WTC11 (cell line): ENCODE measurements at regions not wholly inside any gene's neighbourhood (a gene's known extent, or its start where the extent isn't known, plus 50 kb on each side); places are given as distances from the start of the nearest gene placed in this dataset.

Experiments used
- ATAC-seq: fragments of 200-7000 bp; cut with Tn5 transposase; 2 replicates; pipeline ENCODE4 v1.10.0; 2021; ENCODE audit warnings: mild to moderate bottlenecking, moderate library complexity
- CTCF ChIA-PET: fragments of 300-600 bp; sonication (Branson Sonifier 250); formaldehyde crosslinking; loops from one replicate; lab custom pipeline; 2021; ENCODE audit warnings: antibody characterized with exemption; lab: Charles Lee
- POLR2A ChIA-PET: fragments of 350-600 bp; sonication (Branson Sonifier 250); formaldehyde crosslinking; loops from one replicate; lab custom pipeline; 2021; ENCODE audit warnings: antibody characterized with exemption; lab: Charles Lee
- DNase-seq: peaks from one replicate; pipeline ENCODE4 v3.0.0; 2021; ENCODE audit warnings: low spot score
- H3K27ac Mint-ChIP-seq: 2 replicates; pipeline ENCODE4 v1.8.0; 2021; ENCODE audit warnings: mixed read lengths
- H3K27me3 Mint-ChIP-seq: 2 replicates; pipeline ENCODE4 v1.8.0; 2021; ENCODE audit warnings: low read depth, mild to moderate bottlenecking, moderate library complexity, mixed read lengths
- H3K36me3 Mint-ChIP-seq: 2 replicates; pipeline ENCODE4 v1.8.0; 2021; ENCODE audit warnings: mixed read lengths
- H3K4me1 Mint-ChIP-seq: 2 replicates; pipeline ENCODE4 v1.8.0; 2022; ENCODE audit warnings: mixed read lengths
- H3K4me3 Mint-ChIP-seq: 2 replicates; pipeline ENCODE4 v1.8.0; 2021; ENCODE audit warnings: mild to moderate bottlenecking, moderate library complexity, mixed read lengths
- H3K9me3 Mint-ChIP-seq: 2 replicates; pipeline ENCODE4 v1.8.0; 2021; ENCODE audit warnings: mixed read lengths
- AFF4 ChIP-seq: sonication (generic); formaldehyde crosslinking; IDR thresholded peaks from 2 replicates; pipeline ENCODE4 v1.8.1; 2023; ENCODE audit warnings: mild to moderate bottlenecking, missing genetic modification reagents, borderline replicate concordance
- ARID4B ChIP-seq: sonication (generic); formaldehyde crosslinking; IDR thresholded peaks from 2 replicates; pipeline ENCODE4 v1.8.0; 2023; ENCODE audit warnings: missing genetic modification reagents, mild to moderate bottlenecking, borderline replicate concordance
- CBFB ChIP-seq: sonication (generic); formaldehyde crosslinking; IDR thresholded peaks from 2 replicates; pipeline ENCODE4 v1.8.1; 2022; ENCODE audit warnings: mild to moderate bottlenecking, low read depth, missing genetic modification reagents
- CREM ChIP-seq: sonication (generic); formaldehyde crosslinking; IDR thresholded peaks from 2 replicates; pipeline ENCODE4 v1.8.1; 2022; ENCODE audit warnings: mild to moderate bottlenecking, missing genetic modification reagents, moderate library complexity
- E2F4 ChIP-seq: sonication (generic); formaldehyde crosslinking; IDR thresholded peaks from 2 replicates; pipeline ENCODE4 v1.8.1; 2022; ENCODE audit warnings: low read depth, mild to moderate bottlenecking, moderate library complexity, missing genetic modification reagents, borderline replicate concordance
- EMX1 ChIP-seq: fragments of 250-450 bp; sonication (Bioruptor Pico); IDR thresholded peaks from 2 replicates; pipeline ENCODE4 v1.8.0; 2021; ENCODE audit warnings: mild to moderate bottlenecking
- FOXK1 ChIP-seq: sonication (generic); formaldehyde crosslinking; IDR thresholded peaks from 2 replicates; pipeline ENCODE4 v1.8.0; 2022; ENCODE audit warnings: mild to moderate bottlenecking, moderate library complexity, missing genetic modification reagents
- FOXP4 ChIP-seq: sonication (generic); formaldehyde crosslinking; IDR thresholded peaks from 2 replicates; pipeline ENCODE4 v1.8.0; 2022; ENCODE audit warnings: mild to moderate bottlenecking, missing genetic modification reagents
- GABPB1 ChIP-seq: sonication (generic); formaldehyde crosslinking; IDR thresholded peaks from 2 replicates; pipeline ENCODE4 v1.8.1; 2023; ENCODE audit warnings: mild to moderate bottlenecking, missing genetic modification reagents
- MLX ChIP-seq: sonication (generic); formaldehyde crosslinking; IDR thresholded peaks from 2 replicates; pipeline ENCODE4 v1.8.1; 2023; ENCODE audit warnings: mild to moderate bottlenecking, missing genetic modification reagents, moderate library complexity
- MYBL2 ChIP-seq: sonication (generic); formaldehyde crosslinking; IDR thresholded peaks from 2 replicates; pipeline ENCODE4 v1.8.1; 2023; ENCODE audit warnings: mild to moderate bottlenecking, moderate library complexity, missing genetic modification reagents
- NFE2L1 ChIP-seq: sonication (generic); formaldehyde crosslinking; IDR thresholded peaks from 2 replicates; pipeline ENCODE4 v1.8.1; 2023; ENCODE audit warnings: missing genetic modification reagents
- SMAD3 ChIP-seq: sonication (generic); formaldehyde crosslinking; IDR thresholded peaks from 2 replicates; pipeline ENCODE4 v1.8.0; 2022; ENCODE audit warnings: missing genetic modification reagents, mild to moderate bottlenecking, borderline replicate concordance
- SP1 ChIP-seq: sonication (generic); formaldehyde crosslinking; conservative IDR thresholded peaks from 2 replicates; pipeline ENCODE4 v1.8.1; 2022; ENCODE audit warnings: missing genetic modification reagents
- USF1 ChIP-seq: sonication (generic); formaldehyde crosslinking; IDR thresholded peaks from 2 replicates; pipeline ENCODE4 v1.8.0; 2022; ENCODE audit warnings: mild to moderate bottlenecking, missing genetic modification reagents
- USF2 ChIP-seq: sonication (generic); formaldehyde crosslinking; IDR thresholded peaks from 2 replicates; pipeline ENCODE4 v1.8.1; 2023; ENCODE audit warnings: mild to moderate bottlenecking, missing genetic modification reagents, moderate library complexity
- ZNF219 ChIP-seq: sonication (generic); formaldehyde crosslinking; IDR thresholded peaks from 2 replicates; pipeline ENCODE4 v1.8.0; 2023; ENCODE audit warnings: missing genetic modification reagents, mild to moderate bottlenecking, borderline replicate concordance

GRCh38 chr10:100654782-100655325, 90.5 kb upstream of the PAX2 start:
- peak; percentile 45 for ATAC-seq
- POLR2A ChIA-PET, result no interaction called here
- Mint-ChIP-seq H3K4me3 (peak overlapping the region; percentile 81), H3K27me3 (peaks cover 79% of the 10 kb centered on the region), H3K9me3 (peaks cover 3% of the 10 kb centered on the region; the same call in 1 of the 2 replicates), H3K4me1 (peaks cover 32% of the 10 kb centered on the region), H3K27ac (no peak overlapping the region), H3K36me3 (no peaks in the 10 kb centered on the region)
- CTCF ChIA-PET, result interaction anchor here (1.0 kb wide), 1 partner anchor 17 kb away, joined by 5 read pairs; no protein-coding TSS in a partner anchor
- TF ChIP-seq USF1 (CRISPR knock-in tag) (no peak), GABPB1 (CRISPR knock-in tag) (no peak), E2F4 (no peak), MYBL2 (CRISPR knock-in tag) (no peak), CBFB (CRISPR knock-in tag) (no peak), EMX1 (CRISPR knock-in tag) (no peak), MLX (no peak), AFF4 (CRISPR knock-in tag) (no peak), USF2 (CRISPR knock-in tag) (no peak), ARID4B (0 out of 2 replicates have a peak, but pooled peaks have one; percentile 33), FOXP4 (CRISPR knock-in tag) (no peak), NFE2L1 (no peak), SP1 (CRISPR knock-in tag) (0 out of 2 replicates have a peak, but pooled peaks have one; percentile 22), FOXK1 (CRISPR knock-in tag) (no peak), ZNF219 (CRISPR knock-in tag) (no peak), SMAD3 (CRISPR knock-in tag) (no peak), CREM (CRISPR knock-in tag) (no peak)
- DNase-seq, result peak; percentile 58
